ENCODE measurements at regions not wholly inside any gene's neighbourhood (a gene's known extent, or its start where the extent isn't known, plus 50 kb on each side); places are given as distances from the start of the nearest gene placed in this dataset.

DNA sequence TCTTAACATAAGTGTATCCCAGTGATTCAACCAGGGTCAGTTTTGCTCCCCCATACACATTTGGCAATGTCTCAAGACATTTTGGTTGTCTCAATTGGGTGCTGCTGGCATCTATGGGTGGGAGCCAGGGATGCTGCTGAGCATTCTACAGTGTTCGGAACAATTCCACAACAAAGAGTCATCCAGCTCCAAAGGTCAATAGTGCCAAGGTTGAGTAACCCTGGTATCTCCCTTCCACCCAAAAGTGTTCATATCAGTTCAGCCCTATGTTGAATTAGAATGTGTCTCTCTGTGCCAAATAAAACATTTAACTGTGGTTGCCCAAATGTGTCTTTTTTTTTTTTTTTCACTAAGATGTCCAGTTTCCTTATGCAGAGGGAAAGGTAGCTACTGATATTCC lies 129.4 kb upstream of the RAI2 start:
- no CpG with 5 or more reads among the region's 1 CpG for WGBS (ENCODE audit: low lambda C conversion rate)
- in situ Hi-C loops (cut with HindIII; ENCODE audit: extremely low pct_ligation_motif_present, low pct_unique_long_range_greater_than_20kb), result no loop called here
- H3K4me3 ChIP-seq (replicated peaks in 1 of 3; ENCODE audit: insufficient read depth in 1 of 3, low read depth in 2 of 3, low read length in 3 of 3), result no peak overlapping the region
- ATAC-seq, result no peak
- no peak overlapping the region for H3K27ac ChIP-seq (ENCODE audit: extremely low read length, insufficient read depth, low read length)
- ChIA-PET POLR2A (no interaction called here), CTCF (ENCODE audit: low intra/inter-chr PET ratio, low total read pairs) (no interaction called here)
- no TSS peak for BruUV-seq (replicated peaks)
- TF ChIP-seq POLR2A (IDR thresholded peaks at IDR 0.05; ENCODE audit: insufficient read depth in 1 of 2, low read depth in 2 of 2, low read length in 2 of 2) (no peak), ZNF724P (CRISPR knock-in tag; IDR thresholded peaks at IDR 0.05; ENCODE audit: borderline replicate concordance) (no peak), MAF1 (CRISPR knock-in tag; IDR thresholded peaks at IDR 0.05; ENCODE audit: borderline replicate concordance) (no peak), FOXK1 (CRISPR knock-in tag; IDR thresholded peaks at IDR 0.05; ENCODE audit: borderline replicate concordance, low read depth) (no peak), NFATC3 (CRISPR knock-in tag; IDR thresholded peaks at IDR 0.05) (no peak), ZNF543 (CRISPR knock-in tag; IDR thresholded peaks at IDR 0.05) (no peak), BRD4 (CRISPR knock-in tag; IDR thresholded peaks at IDR 0.05) (no peak), ZBTB8A (CRISPR knock-in tag; IDR thresholded peaks at IDR 0.05; ENCODE audit: borderline replicate concordance, low read depth) (no peak)
- TF ChIP-seq, protein P1, sequence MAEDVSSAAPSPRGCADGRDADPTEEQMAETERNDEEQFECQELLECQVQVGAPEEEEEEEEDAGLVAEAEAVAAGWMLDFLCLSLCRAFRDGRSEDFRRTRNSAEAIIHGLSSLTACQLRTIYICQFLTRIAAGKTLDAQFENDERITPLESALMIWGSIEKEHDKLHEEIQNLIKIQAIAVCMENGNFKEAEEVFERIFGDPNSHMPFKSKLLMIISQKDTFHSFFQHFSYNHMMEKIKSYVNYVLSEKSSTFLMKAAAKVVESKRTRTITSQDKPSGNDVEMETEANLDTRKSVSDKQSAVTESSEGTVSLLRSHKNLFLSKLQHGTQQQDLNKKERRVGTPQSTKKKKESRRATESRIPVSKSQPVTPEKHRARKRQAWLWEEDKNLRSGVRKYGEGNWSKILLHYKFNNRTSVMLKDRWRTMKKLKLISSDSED (CRISPR knock-in tag; IDR thresholded peaks at IDR 0.05), result no peak
- no peak overlapping the region for H2AFZ ChIP-seq (ENCODE audit: low read length)
- no peak overlapping the region for H3K9ac ChIP-seq (ENCODE audit: insufficient read depth, low read depth, low read length)
- H3K79me2 ChIP-seq (ENCODE audit: insufficient read depth, low read length), result no peaks in the 10 kb centered on the region
- intact Hi-C loops (cut with micrococcal nuclease; ENCODE audit: unreplicated experiment), result no loop called here
- no peaks in the 10 kb centered on the region for H3K9me3 ChIP-seq (ENCODE audit: low read length)
- H4K20me1 ChIP-seq (ENCODE audit: insufficient read depth, low read length), result no peaks in the 10 kb centered on the region
- no peaks in the 10 kb centered on the region for H3K4me1 ChIP-seq (ENCODE audit: insufficient read depth, low read length)
- H3K4me2 ChIP-seq (ENCODE audit: low read depth, low read length), result no peak overlapping the region
- peak; percentile 23 for FAIRE-seq
- no peaks in the 10 kb centered on the region; a peak in 1 of 5 replicates for H3K27me3 ChIP-seq (ENCODE audit: control insufficient read depth in 1 of 2, insufficient read depth in 2 of 2, low read length in 2 of 2)
- no peaks in the 10 kb centered on the region for H3K36me3 ChIP-seq (replicated peaks in 1 of 2; ENCODE audit: control insufficient read depth in 1 of 2, insufficient read depth in 2 of 2, low read length in 2 of 2)
- no peak for DNase-seq (ENCODE audit: low spot score)

- WGBS (ENCODE audit: low lambda C conversion rate), result 0% methylated on average over 2 of the region's 2 CpGs
- no peaks in the 10 kb centered on the region for H3K9me3 ChIP-seq (ENCODE audit: low read length)
- intact Hi-C loops (cut with micrococcal nuclease; ENCODE audit: unreplicated experiment) (no loop called here), in situ Hi-C loops (cut with HindIII; ENCODE audit: extremely low pct_ligation_motif_present, low pct_unique_long_range_greater_than_20kb) (no loop called here)
- POLR2A ChIA-PET, result no interaction called here
- H3K9ac ChIP-seq (ENCODE audit: insufficient read depth, low read depth, low read length), result no peak overlapping the region
- BruUV-seq (replicated peaks), result no TSS peak
- no peaks in the 10 kb centered on the region; a peak in 1 of 5 replicates for H3K27me3 ChIP-seq (ENCODE audit: control insufficient read depth in 1 of 2, insufficient read depth in 2 of 2, low read length in 2 of 2)
- no peak overlapping the region for H3K4me3 ChIP-seq (replicated peaks in 1 of 3; ENCODE audit: insufficient read depth in 1 of 3, low read depth in 2 of 3, low read length in 3 of 3)
- no peak overlapping the region for H3K27ac ChIP-seq (ENCODE audit: extremely low read length, insufficient read depth, low read length)
- no peaks in the 10 kb centered on the region for H3K79me2 ChIP-seq (ENCODE audit: insufficient read depth, low read length)
- CTCF ChIA-PET (ENCODE audit: low intra/inter-chr PET ratio, low total read pairs), result no interaction called here
- no peak for FAIRE-seq
- no peak for DNase-seq (ENCODE audit: low spot score)
- no peak for ATAC-seq
- H2AFZ ChIP-seq (ENCODE audit: low read length), result no peak overlapping the region
- H3K4me2 ChIP-seq (ENCODE audit: low read depth, low read length), result no peak overlapping the region
- no peaks in the 10 kb centered on the region for H4K20me1 ChIP-seq (ENCODE audit: insufficient read depth, low read length)
- H3K36me3 ChIP-seq (replicated peaks in 1 of 2; ENCODE audit: control insufficient read depth in 1 of 2, insufficient read depth in 2 of 2, low read length in 2 of 2), result no peaks in the 10 kb centered on the region
- no peaks in the 10 kb centered on the region for H3K4me1 ChIP-seq (ENCODE audit: insufficient read depth, low read length)
- no peak for TF ChIP-seq ZNF143 (CRISPR knock-in tag; IDR thresholded peaks at IDR 0.05)
- TF ChIP-seq ZNF136 (CRISPR knock-in tag; IDR thresholded peaks at IDR 0.05; ENCODE audit: low read depth), result no peak
- TF ChIP-seq ZNF234 (CRISPR knock-in tag; conservative IDR thresholded peaks at IDR 0.05), result no peak
- no peak for TF ChIP-seq ZNF543 (CRISPR knock-in tag; IDR thresholded peaks at IDR 0.05)
Measured at GRCh38 chrX:17987783-17988182, 126.7 kb upstream of the RAI2 start.
